SH-SY5Y (cell line): ENCODE measurements at regions not wholly inside any gene's neighbourhood (a gene's known extent, or its start where the extent isn't known, plus 50 kb on each side); places are given as distances from the start of the nearest gene placed in this dataset.

Experiments used
- GATA2 ChIP-seq: IDR thresholded peaks from 2 replicates; pipeline ENCODE4 v1.6.1; 2011; ENCODE audit warnings: mild to moderate bottlenecking, low read depth, low read length
- GATA3 ChIP-seq: IDR thresholded peaks from 2 replicates; pipeline ENCODE4 v1.6.1; 2011; ENCODE audit warnings: low read depth, mild to moderate bottlenecking, low read length, moderate library complexity

- TF ChIP-seq GATA3 (no peak), GATA2 (no peak)
Observed at GRCh38 chr17:22193113-22193512, 500.8 kb downstream of the KCNJ18 start.
